ENCODE measurements at regions not wholly inside any gene's neighbourhood (a gene's known extent, or its start where the extent isn't known, plus 50 kb on each side); places are given as distances from the start of the nearest gene placed in this dataset.

GRCh38 chrX:74220277-74220676, 83.7 kb upstream of the ZCCHC13 start:
- no peak for DNase-seq (ENCODE audit: low read depth)
- no peak overlapping the region for H3K4me3 ChIP-seq (ENCODE audit: low read depth, low read length)
- TF ChIP-seq CTCF (conservative IDR thresholded peaks at IDR 0.05; ENCODE audit: low read depth, low read length), result no peak

- H3K4me3 ChIP-seq (ENCODE audit: low read depth, low read length), result no peak overlapping the region
- no peak for TF ChIP-seq CTCF (conservative IDR thresholded peaks at IDR 0.05; ENCODE audit: low read depth, low read length)
- no peak for DNase-seq (ENCODE audit: low read depth)
Observed at GRCh38 chrX:74218895-74219294, 85.1 kb upstream of the ZCCHC13 start.

GRCh38 chrX:74216421-74216820, 87.6 kb upstream of the ZCCHC13 start:
- TF ChIP-seq CTCF (conservative IDR thresholded peaks at IDR 0.05; ENCODE audit: low read depth, low read length), result no peak
- DNase-seq (ENCODE audit: low read depth), result no peak
- no peak overlapping the region for H3K4me3 ChIP-seq (ENCODE audit: low read depth, low read length)

- no peak for DNase-seq (ENCODE audit: low read depth)
- no peak overlapping the region for H3K4me3 ChIP-seq (ENCODE audit: low read depth, low read length)
- TF ChIP-seq CTCF (conservative IDR thresholded peaks at IDR 0.05; ENCODE audit: low read depth, low read length), result no peak
Observed at GRCh38 chrX:74211911-74212310, 92.1 kb upstream of the ZCCHC13 start.

GRCh38 chrX:74207539-74207938, 96.4 kb upstream of the ZCCHC13 start:
- H3K4me3 ChIP-seq (ENCODE audit: low read depth, low read length), result no peak overlapping the region
- no peak for DNase-seq (ENCODE audit: low read depth)
- no peak for TF ChIP-seq CTCF (conservative IDR thresholded peaks at IDR 0.05; ENCODE audit: low read depth, low read length)

- TF ChIP-seq CTCF (conservative IDR thresholded peaks at IDR 0.05; ENCODE audit: low read depth, low read length), result no peak
- DNase-seq (ENCODE audit: low read depth), result no peak
- no peak overlapping the region for H3K4me3 ChIP-seq (ENCODE audit: low read depth, low read length)
Observed at GRCh38 chrX:74195605-74196004, 108.4 kb upstream of the ZCCHC13 start.

- no peak overlapping the region for H3K4me3 ChIP-seq (ENCODE audit: low read depth, low read length)
- no peak for DNase-seq (ENCODE audit: low read depth)
- no peak for TF ChIP-seq CTCF (conservative IDR thresholded peaks at IDR 0.05; ENCODE audit: low read depth, low read length)
Observed at GRCh38 chrX:74195120-74195519, 108.9 kb upstream of the ZCCHC13 start.

Data from epithelial cell of proximal tubule (primary cell).